T-helper 1 cell treated with Interleukin-12 subunit alpha and Interleukin-12 subunit beta and Interleukin-4 antibody, amounts not matched to agents 30 ng/mL and 1 ng/mL, for 36 hours (primary cell): ENCODE measurements at regions not wholly inside any gene's neighbourhood (a gene's known extent, or its start where the extent isn't known, plus 50 kb on each side); places are given as distances from the start of the nearest gene placed in this dataset.
"Not testable (repeated sequence)": the region's sequence is repeated elsewhere in the genome, so short reads cannot be mapped to it uniquely, and the experiment has no call there.

Experiments used
- intact Hi-C: fragments of 100-400 bp; cut with micrococcal nuclease; formaldehyde crosslinking; loops from one replicate; pipeline ENCODE4 v1.15.1; 2024

DNA sequence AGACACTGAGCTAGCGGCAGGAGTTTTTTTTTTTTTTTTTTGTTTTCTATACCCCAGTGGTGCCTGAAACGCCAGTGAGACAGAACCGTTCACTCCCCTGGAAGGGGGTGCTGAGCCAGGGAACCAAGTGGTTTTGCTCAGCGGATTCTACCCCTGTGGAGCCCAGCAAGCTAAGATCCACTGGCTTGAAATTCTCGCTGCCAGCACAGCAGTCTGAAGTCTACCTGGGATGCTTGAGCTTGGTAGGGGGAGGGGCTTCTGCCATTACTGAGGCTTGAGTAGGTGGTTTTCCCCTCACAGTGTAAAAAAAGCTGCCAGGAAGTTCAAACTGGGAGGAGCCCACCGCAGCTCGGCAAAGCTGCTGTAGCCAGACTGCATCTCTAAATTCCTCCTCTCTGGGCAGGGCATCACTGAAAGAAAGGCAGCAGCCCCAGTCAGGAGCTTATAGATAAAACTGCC lies 173.0 kb downstream of the DMAC1 start:
- intact Hi-C loops, result loop anchor here (1.0 to 5.0 kb wide), 6 partner anchors 12 to 350 kb away; partner anchors contain the start of gene DMAC1

- intact Hi-C loops, result no loop called here
Observed at GRCh38 chr9:7622481-7622880, 177.1 kb downstream of the DMAC1 start.

DNA sequence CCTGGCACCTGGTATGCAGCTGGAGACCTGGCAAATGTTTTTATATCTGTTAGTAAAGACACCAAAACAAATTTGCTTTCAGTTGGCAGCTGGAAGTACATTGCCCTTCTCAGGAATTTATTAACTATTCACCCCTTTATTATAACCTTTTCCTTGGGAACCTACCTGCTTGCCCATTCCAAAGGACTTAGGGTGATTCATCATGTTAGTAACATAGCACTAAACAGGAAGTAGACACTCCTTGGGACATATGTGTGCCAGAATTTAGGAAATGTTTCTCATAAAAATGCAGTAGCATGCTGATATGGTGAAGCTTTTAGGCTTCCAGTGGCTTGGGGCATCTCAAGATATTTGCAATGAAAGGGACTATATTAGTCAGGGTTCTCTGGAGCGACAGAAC lies 184.2 kb downstream of the DMAC1 start:
- intact Hi-C loops, result no loop called here

GRCh38 chr9:7613931-7614330 lies 185.6 kb downstream of the DMAC1 start:
- intact Hi-C loops, result loop anchor here (1.0 to 5.0 kb wide), 4 partner anchors 12 to 183 kb away; partner anchors contain the start of gene DMAC1

DNA sequence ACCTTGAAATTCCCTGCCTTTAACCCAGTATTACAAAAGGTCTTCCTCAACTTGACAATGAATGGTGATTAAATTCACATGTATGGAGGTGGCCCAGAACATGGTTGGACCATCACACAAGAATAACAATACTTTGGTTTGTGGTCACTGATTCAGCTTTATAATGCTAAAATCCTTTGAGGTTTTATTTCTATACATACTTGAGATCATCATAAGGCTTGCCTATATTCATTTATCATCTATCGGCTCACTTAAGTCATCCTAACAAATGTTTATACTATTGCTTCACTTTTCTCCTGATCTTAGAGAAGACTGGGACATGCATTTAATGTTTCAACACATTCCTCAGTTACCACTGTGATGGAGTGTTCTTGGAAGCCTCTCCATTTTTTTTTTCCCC lies 191.3 kb downstream of the DMAC1 start:
- intact Hi-C loops, result no loop called here

GRCh38 chr9:7607421-7607820 lies 192.2 kb downstream of the DMAC1 start:
- intact Hi-C loops, result no loop called here

GRCh38 chr9:7606591-7606990 lies 193.0 kb downstream of the DMAC1 start:
- intact Hi-C loops, result no loop called here

GRCh38 chr9:7601739-7602138 lies 197.8 kb downstream of the DMAC1 start:
- intact Hi-C loops, result no loop called here

GRCh38 chr9:7597716-7598115 lies 201.9 kb downstream of the DMAC1 start:
- intact Hi-C loops, result no loop called here

DNA sequence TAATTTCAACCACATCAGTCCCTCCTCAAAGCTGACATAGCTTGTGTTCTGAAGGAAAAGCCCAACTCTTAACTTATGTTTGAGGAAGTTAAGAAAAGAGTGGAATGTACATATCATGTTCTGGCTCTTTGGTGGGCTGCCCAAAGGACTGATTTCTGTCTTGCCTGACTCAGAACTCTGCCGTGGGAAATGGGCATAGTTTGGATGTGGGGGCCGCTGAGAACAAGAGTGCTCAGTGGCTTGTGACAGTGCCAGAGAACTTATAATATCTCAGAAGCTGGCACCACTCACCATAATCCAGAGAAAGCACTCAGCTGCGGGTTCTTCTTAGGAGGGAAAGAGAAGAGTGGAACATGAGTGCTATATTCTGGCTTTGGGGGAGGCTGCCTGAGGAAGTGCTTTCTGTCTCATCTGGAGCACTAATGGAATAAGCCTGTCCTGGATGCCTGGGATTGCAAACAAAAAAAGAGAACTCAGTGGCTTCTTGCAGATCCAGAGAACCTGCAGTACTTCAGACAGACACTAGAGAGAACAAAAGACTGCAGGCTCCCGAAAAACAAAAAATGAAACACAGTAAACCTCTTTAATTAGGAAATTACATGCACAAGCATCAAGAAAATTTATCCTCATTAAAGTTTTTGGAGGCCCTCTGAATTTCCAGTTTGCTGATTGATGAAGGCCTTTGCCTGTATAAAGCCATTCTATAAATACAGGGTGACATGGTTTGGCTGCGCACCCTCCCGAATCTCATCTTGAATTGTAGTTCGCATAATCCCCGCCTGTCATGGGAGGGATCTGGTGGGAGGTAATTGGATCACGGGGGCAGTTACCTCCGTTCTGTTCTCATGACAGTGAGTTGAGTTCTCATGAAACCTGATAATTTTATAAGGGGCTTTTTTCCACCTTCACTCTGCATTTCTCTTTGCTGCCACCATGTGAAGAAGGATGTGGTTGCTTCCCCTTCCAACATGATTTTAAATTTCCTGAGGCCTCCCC lies 207.0 kb downstream of the DMAC1 start:
- intact Hi-C loops, result loop anchor here (5.0 kb wide), 1 partner anchor 35 kb away; no protein-coding TSS in a partner anchor

DNA sequence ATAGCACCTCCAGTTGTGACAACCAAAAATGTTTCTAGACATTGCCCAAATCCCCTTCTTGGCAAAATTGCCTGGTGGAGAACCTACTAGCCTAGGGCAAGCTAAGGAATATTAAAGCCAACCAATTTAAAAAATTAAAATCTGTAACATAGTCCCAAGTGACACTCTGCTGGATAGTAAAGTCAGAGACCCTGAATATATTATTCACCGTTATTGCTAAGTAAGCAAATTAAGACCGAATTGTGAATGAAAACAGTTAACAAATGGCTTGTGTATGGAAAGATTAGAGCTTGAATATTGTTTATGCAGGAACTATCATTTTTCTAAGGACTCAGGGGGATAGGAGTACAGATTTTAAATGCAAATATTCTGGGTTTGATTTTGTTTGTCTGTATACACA lies 208.1 kb downstream of the DMAC1 start:
- intact Hi-C loops, result loop anchor here (5.0 kb wide), 1 partner anchor 36 kb away; no protein-coding TSS in a partner anchor

DNA sequence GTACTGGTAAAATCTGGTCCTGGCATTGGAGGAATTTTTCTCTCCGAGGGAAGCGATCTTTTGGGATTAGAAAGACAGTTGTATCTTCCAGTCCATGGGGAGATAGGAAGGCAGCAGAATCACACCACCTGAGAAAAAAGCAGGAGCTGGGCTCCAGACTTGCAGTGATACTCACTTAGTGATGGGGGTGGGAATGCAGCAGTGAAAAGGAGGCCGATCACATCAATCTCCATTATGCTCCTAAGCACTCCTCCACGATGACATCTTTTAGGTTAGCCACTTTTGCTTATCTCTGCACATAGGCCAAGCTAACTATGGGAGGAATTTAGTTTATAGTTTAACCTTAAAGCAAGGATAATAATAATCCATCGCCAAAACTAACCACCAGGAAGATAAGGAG lies 219.0 kb downstream of the DMAC1 start:
- intact Hi-C loops, result no loop called here

- intact Hi-C loops, result no loop called here
Observed at GRCh38 chr9:7579351-7579750, 220.2 kb downstream of the DMAC1 start.

DNA sequence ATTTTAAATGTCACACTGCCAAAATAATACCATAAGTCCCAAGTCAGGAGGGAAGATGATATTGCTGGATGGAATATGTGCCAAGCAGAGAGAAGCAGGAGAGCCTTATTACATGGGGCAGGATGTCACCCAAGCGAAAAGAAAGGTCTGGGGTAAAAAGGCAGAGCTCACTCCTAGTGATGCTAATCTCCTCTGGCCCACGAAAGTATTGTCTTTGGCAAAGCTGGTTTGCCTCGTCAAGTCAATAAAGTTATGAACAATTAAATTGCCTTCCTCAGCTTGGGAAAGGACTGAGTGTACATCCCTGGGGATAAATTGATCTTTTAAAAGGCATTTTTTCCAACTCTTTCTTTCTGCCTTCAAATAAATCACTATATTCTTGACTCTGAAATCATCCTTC lies 220.6 kb downstream of the DMAC1 start:
- intact Hi-C loops, result no loop called here

DNA sequence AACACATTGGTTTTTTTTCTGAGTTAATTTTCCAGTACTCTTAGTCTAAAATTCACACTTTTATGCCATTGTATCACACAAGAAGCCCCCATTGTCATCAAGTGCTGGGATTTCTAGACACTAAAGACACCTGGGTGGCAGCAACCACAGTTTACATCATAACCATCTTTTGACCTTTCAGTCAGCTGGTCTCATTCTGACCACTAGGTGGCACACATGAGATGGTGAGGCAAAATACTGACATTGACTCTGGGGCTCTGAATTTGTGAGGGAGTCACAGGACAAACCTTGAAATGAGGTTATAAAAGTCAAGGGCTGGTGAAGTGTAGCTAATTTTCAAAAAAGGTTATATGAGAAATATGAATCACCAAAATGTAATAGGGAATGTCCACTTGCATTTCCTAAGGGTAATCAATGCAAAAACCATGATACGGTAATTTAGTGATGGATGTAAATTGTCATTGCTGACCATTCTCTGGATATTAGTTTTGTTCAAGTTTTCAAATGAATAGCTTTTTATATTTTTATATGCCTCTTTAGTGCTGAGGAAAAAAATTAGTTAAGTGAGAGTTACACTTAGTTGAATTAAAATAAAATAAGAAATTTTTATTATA lies 229.4 kb downstream of the DMAC1 start:
- intact Hi-C loops, result loop anchor here (1.0 to 5.0 kb wide), 6 partner anchors 44 to 743 kb away; partner anchors contain the start of gene DMAC1

- intact Hi-C loops, result no loop called here
Observed at GRCh38 chr9:7567687-7568086, 231.9 kb downstream of the DMAC1 start.

- intact Hi-C loops, result no loop called here
Observed at GRCh38 chr9:7561527-7562080, 238.0 kb downstream of the DMAC1 start.

DNA sequence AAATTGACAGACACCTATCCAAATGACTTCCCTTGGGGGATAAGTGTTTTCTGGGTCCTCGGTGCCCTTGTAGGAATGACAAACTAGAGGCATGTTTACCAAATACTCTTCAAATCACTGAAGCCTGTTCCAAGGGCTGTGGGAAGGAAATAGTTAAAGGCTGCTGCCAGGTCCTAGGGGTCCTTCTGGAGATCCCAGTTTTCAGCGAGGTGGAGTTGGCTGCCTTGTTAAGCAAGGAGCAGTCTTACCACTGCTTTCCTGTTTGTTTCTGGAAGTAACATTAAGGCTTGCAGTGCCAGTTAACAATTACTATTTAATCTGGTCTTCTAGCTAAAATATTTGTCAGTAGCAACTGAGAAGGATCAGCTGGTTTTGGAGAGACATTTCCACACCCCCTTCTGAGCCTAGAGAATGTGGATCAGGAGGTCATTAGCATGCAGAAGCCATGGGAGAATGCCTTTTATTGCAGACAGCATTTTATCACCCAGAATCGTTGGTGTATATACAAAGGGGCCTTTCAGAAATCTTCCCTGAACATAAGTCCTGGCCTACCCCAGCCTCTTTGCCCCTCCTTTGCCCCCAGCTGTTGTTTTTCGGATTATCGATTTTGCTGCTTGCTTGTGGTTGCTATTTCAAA lies 238.8 kb downstream of the DMAC1 start:
- intact Hi-C loops, result no loop called here

GRCh38 chr9:7554699-7555098 lies 244.9 kb downstream of the DMAC1 start:
- intact Hi-C loops, result no loop called here

DNA sequence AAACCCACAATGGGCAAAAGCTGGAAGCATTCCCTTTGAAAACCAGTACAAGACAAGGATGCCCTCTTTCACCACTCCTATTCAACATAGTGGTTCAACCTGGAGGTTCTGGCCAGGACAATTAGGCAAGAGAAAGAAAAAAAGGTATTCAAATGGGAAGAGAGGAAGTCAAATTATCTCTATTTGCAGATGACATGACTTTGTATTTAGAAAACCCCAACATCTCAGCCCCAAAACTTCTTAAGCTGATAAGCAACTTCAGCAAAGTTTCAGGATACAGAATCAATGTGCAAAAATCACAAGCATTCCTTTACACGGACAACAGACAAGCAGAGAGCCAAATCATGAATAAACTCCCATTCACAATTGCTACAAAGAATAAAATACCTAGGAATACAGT lies 246.9 kb downstream of the DMAC1 start:
- intact Hi-C loops, result not testable (repeated sequence)

DNA sequence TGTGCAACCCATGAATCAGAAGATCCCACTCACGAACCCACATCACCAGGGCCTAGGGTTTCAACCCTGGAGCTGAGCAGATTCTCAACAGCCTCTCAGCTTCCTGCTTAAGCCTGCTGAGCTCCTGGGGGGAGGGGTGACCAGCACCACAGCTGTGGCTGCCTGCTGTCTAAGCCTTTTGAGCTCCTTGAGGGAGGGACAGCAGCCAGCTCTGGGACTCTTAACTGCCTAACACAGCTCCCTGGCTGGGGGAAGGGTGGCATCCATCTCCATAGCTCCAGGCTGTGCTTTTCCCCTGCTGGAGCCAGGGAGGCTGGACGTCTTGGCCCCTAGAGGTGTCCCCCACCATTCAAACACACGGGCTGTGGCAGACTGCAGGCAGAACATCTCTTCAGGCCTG lies 250.3 kb downstream of the DMAC1 start:
- intact Hi-C loops, result no loop called here
